Left ventricle myocardium inferior (tissue), 1 donor: ENCODE measurements at regions not wholly inside any gene's neighbourhood (a gene's known extent, or its start where the extent isn't known, plus 50 kb on each side); places are given as distances from the start of the nearest gene placed in this dataset.

Experiments used
- DNase-seq: peaks from one replicate; pipeline ENCODE4 v3.0.0-alpha.2; 2020
- H3K27ac ChIP-seq: fragments of 200-600 bp; replicated peaks from 2 replicates; pipeline ENCODE4 v1.8.0; 2021
- H3K27me3 ChIP-seq: fragments of 200-600 bp; 2 replicates; pipeline ENCODE4 v1.8.0; 2021; ENCODE audit warnings: low read depth
- H3K36me3 ChIP-seq: fragments of 200-600 bp; 2 replicates; pipeline ENCODE4 v1.8.0; 2021
- H3K4me1 ChIP-seq: fragments of 200-600 bp; 2 replicates; pipeline ENCODE4 v1.8.0; 2021
- H3K4me3 ChIP-seq: fragments of 200-600 bp; 2 replicates; pipeline ENCODE4 v1.8.0; 2021; ENCODE audit warnings: mild to moderate bottlenecking, moderate library complexity
- H3K9me3 ChIP-seq: fragments of 200-600 bp; replicated peaks from 2 replicates; pipeline ENCODE4 v1.8.0; 2021
- intact Hi-C: fragments of 100-400 bp; cut with micrococcal nuclease; formaldehyde crosslinking; loops from one replicate; pipeline ENCODE4 v1.11.0; 2022
- TF ChIP-seq, protein P1 (sequence below): fragments of 200-600 bp; IDR thresholded peaks from 2 replicates; pipeline ENCODE4 v1.8.0; 2021; ENCODE audit warnings: antibody characterized with exemption, mild to moderate bottlenecking, borderline replicate concordance
- donor health status: DM: no; HTN: yes; CAD: no; lungs with severe emphysema.

GRCh38 chr7:46129831-46130230 lies 208.8 kb upstream of the IGFBP3 start:
- H3K27ac ChIP-seq, result no peak overlapping the region
- no peaks in the 10 kb centered on the region for H3K27me3 ChIP-seq
- no peaks in the 10 kb centered on the region for H3K9me3 ChIP-seq
- H3K4me1 ChIP-seq, result peaks cover 3% of the 10 kb centered on the region
- H3K4me3 ChIP-seq, result no peak overlapping the region
- intact Hi-C loops, result no loop called here
- TF ChIP-seq, protein P1, sequence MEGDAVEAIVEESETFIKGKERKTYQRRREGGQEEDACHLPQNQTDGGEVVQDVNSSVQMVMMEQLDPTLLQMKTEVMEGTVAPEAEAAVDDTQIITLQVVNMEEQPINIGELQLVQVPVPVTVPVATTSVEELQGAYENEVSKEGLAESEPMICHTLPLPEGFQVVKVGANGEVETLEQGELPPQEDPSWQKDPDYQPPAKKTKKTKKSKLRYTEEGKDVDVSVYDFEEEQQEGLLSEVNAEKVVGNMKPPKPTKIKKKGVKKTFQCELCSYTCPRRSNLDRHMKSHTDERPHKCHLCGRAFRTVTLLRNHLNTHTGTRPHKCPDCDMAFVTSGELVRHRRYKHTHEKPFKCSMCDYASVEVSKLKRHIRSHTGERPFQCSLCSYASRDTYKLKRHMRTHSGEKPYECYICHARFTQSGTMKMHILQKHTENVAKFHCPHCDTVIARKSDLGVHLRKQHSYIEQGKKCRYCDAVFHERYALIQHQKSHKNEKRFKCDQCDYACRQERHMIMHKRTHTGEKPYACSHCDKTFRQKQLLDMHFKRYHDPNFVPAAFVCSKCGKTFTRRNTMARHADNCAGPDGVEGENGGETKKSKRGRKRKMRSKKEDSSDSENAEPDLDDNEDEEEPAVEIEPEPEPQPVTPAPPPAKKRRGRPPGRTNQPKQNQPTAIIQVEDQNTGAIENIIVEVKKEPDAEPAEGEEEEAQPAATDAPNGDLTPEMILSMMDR, result no peak
- DNase-seq, result no peak
- no peaks in the 10 kb centered on the region for H3K36me3 ChIP-seq

DNA sequence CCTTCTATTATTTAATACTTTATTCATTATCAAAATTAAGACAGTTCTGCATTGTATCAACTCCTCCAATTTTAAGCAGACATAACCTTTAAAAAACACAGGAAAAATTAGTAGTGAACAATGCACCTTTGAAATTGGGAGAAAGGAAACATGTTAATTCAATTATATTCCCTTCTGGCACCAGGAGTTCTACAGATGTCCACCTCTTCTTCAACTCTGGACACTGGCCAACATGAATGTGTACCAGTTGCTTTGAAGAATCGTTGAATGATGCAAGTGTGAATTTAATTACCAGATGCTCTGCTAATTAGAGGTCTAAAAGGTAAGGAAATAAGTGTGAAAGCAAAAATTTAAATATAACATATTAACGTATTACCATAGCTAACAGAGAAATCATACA lies 206.7 kb upstream of the IGFBP3 start:
- Histone ChIP-seq H3K36me3 (no peaks in the 10 kb centered on the region), H3K4me3 (no peak overlapping the region), H3K27ac (no peak overlapping the region), H3K9me3 (no peaks in the 10 kb centered on the region), H3K27me3 (no peaks in the 10 kb centered on the region), H3K4me1 (peaks cover 3% of the 10 kb centered on the region)
- intact Hi-C loops, result no loop called here
- TF ChIP-seq, protein P1, result no peak
- DNase-seq, result no peak

DNA sequence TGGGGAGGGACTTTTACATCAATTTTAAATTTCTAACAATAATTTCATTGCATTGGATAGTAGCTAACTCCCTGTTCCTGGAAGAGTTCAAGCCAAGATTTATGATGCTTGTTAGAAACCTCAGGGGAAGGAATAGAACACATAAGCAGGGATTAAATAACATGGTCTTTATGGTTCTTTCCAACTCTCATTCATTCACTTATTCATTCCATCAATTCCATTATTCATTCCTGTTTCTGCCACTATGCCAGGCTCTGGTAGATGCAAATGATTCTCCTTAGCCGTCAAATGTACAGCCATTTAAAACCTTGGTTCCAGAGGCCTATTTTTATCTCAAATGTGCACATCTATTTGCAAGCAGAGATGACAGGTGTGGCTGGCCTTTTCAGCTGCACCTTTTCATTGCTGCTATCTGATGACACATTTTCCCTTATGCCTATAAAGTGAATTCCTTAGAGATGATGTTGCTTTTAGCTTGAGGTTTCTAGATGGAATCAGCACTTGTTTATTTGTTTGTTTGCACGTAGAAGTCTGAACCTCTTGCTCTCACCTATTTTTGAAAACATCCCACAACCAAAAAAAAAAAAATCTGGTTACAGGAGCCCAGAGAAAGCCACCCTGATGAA lies 205.7 kb upstream of the IGFBP3 start:
- TF ChIP-seq, protein P1, result no peak
- Histone ChIP-seq H3K4me3 (no peak overlapping the region), H3K4me1 (peaks cover 3% of the 10 kb centered on the region), H3K36me3 (no peaks in the 10 kb centered on the region), H3K9me3 (no peaks in the 10 kb centered on the region), H3K27ac (no peak overlapping the region), H3K27me3 (no peaks in the 10 kb centered on the region)
- DNase-seq, result no peak
- intact Hi-C loops, result no loop called here

DNA sequence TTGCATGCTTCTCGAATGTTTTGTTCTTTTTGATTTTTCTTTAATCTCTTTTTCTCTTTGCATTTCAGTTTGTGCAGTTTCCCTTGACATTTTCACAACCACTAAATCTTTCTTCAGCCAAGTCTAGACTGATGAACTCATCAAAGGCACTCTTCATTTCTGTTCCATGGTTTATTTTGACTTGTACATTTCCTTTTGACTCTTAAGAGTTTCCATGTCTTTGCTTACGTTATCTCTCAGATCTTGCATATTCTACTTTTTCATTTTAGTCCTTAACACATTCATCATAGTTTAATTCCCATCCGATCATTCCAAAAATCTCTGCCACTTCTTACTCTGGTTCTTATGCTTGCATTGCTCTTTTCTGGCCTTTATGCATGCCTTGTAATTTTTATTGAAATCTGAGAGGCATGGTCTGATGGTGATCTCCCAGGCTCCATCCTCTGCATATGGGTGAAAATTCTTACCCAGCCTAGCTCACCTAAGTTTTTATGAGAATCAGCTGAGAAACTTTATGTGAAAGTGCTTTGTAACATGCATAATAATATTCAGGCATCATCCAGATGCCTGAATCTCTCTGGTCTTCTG lies 202.8 kb upstream of the IGFBP3 start:
- TF ChIP-seq, protein P1, result no peak
- intact Hi-C loops, result no loop called here

DNA sequence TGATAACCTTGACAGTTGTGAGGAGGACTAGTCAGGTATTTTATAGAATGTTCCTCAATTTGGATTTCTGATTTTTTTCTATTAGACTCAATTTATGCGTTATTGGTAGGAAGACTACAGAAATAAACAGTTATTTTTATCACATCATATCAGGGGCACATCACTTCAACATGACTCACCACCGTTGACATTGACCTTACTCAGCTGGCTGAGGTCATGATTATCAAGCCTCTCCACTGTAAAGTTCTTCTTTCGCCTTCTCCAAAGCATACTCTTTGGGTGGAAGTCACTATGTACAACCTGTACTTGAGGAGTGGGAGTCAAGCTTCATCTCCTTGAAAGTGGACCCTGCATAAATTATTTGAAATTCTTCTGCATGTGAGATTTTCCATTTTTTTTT lies 194.3 kb upstream of the IGFBP3 start:
- DNase-seq, result no peak
- intact Hi-C loops, result no loop called here
- Histone ChIP-seq H3K27ac (no peak overlapping the region), H3K27me3 (no peaks in the 10 kb centered on the region), H3K9me3 (no peaks in the 10 kb centered on the region), H3K4me1 (no peaks in the 10 kb centered on the region), H3K4me3 (no peak overlapping the region), H3K36me3 (no peaks in the 10 kb centered on the region)
- TF ChIP-seq, protein P1, result no peak

More for the DNA sequence above, 202.8 kb upstream of the IGFBP3 start:
- H3K9me3 ChIP-seq, result no peaks in the 10 kb centered on the region
- no peak for DNase-seq
- H3K4me3 ChIP-seq, result no peak overlapping the region
- peaks cover 3% of the 10 kb centered on the region for H3K4me1 ChIP-seq
- no peaks in the 10 kb centered on the region for H3K27me3 ChIP-seq
- H3K36me3 ChIP-seq, result no peaks in the 10 kb centered on the region
- H3K27ac ChIP-seq, result no peak overlapping the region
